ENCODE measurements at regions not wholly inside any gene's neighbourhood (a gene's known extent, or its start where the extent isn't known, plus 50 kb on each side); places are given as distances from the start of the nearest gene placed in this dataset.
"Not testable (repeated sequence)": the region's sequence is repeated elsewhere in the genome, so short reads cannot be mapped to it uniquely, and the experiment has no call there.

DNA sequence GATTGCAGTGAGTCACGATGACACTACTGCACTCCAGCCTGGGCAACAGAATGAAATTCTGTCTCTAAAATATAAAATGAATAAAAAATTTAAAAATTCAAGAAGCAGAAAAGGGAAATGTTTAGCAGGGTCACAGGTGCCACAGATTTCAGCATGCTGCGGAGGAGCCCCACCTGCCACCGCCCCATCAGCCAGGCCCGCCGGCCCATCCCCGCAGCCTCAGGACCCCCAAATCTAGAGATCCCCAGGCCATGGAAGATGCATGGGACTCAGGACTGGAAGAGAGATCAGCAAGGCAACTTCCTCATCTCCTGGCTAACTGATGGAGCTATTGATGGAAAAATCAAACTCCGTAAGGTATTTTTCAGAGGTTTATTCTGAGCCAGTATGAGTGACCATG is 208.2 kb downstream of the UQCRFS1 start:
- no peak for DNase-seq

- no peak for DNase-seq
These were observed 209.1 kb downstream of the UQCRFS1 start for GRCh38 chr19:29003641-29004409.

DNA sequence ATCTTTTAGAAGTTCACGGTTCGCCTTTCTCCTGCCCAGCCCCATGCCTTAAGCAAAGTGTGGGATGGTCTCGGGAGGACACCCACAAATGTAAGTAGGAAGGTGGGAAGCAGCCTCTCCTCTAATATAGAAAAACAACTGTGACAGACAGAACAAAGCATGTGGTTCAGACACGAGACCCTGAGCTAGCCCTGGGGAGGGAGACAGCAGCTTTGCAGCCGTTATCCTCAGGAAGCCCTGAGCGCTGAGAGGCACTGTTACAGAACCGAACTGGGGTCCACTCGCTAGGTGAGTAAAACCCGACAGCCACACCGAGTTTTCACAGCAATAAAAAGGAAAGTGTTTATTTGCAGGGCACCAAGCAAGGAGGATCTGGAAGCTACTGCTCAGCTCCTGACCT is 210.6 kb downstream of the UQCRFS1 start:
- DNase-seq: no peak

- no peak for DNase-seq
These were observed 211.2 kb downstream of the UQCRFS1 start for GRCh38 chr19:29001597-29002245.

DNA sequence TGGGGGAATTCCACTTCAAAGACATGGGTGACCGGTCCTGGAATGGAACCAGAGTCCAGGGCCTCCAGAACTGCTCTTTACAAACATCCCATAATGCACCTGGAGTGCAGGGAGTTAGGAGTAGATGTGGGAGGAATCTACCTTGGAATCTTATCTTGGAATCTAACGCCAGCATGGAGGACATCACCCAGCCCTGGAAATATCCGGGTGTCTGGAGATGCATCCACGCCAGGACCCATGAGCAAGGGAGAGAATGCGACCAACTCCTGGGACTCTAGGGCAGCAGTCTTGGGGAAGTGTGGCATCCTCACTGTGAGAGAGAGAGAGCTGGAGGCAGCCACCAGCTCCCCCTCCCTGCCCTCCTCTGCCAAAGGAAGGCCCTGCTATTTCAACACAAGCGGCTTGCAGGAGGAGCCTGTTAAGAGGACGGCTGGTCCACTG is 211.8 kb downstream of the UQCRFS1 start:
- no peak for DNase-seq

DNA sequence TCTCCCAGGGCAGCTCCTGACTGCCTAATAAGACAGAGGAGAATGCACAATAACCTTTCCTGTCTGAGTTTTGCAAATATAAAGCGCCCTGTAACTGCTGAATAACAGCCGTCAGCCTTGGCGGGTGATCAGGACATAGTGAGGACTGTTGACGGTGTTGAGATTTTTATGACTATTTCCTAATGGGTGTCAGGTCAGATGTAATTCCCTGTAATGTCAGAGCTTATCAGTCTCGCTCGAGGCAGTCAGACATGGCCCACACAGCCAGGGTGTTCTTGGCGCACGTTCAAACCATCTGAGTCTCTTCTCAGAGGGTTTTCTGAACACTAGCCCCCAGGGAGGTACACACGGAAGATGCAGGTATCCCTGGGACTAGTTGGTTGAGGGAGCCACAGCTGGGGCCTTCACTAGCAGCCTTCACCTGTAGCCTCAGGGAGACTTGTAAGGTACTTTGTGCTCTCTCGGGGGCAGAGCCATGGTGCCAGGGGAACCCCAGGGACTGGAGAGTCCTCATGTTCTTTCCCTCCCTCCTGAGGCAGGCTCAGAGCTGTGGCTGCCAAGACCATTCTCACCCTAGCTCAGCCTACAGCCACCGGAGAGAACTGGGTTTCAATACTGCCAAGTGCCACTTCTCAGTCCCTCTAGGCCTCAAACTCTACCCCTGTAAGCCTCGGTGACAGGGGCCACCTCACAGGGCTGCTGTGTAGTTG is 213.1 kb downstream of the UQCRFS1 start:
- no peak for DNase-seq

GRCh38 chr19:28998974-28999373 is 214.0 kb downstream of the UQCRFS1 start:
- no peak for DNase-seq

- not testable (repeated sequence) for DNase-seq
These were observed 215.1 kb downstream of the UQCRFS1 start for GRCh38 chr19:28997866-28998265.

DNA sequence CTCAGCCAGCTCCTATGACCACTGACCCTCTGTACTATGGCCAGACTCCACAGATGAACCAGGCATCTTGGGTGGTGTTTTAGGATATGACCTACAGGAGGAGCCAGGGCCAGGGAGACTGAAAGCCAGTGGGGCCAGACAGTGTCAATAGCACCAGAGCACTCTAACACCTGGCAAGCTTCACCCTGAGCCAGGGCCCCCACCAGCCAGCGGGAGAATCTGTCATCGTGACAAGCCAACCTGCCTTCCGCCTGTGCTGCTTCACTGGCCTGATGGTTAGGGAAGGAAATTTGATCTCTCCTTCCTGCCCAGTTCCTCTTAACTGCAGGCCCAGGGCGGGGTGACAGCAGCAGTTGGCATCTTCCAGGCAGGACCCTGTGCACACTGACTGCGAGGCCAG is 222.4 kb downstream of the UQCRFS1 start:
- no peak for DNase-seq

DNA sequence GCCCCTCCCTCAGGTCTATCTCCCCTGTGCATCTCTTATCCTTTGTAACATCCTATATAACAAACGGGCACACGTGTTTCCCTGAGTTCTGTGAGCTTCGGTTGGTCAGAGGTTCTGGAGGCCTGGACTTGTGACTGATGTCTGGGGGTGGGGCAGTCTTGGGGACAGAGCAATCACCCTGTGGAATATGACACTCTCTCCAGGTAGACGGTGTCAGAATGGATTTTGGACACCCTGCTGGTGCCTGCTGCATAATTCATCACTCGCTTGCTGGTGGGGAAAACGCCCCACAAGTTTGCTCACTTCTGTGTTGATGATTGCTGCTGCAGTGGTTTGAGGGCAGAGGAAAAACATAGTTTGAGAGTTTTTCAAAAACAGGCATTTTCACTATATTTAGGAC is 223.2 kb downstream of the UQCRFS1 start:
- DNase-seq: no peak

GRCh38 chr19:28988066-28988465 is 224.9 kb downstream of the UQCRFS1 start:
- no peak for DNase-seq

DNA sequence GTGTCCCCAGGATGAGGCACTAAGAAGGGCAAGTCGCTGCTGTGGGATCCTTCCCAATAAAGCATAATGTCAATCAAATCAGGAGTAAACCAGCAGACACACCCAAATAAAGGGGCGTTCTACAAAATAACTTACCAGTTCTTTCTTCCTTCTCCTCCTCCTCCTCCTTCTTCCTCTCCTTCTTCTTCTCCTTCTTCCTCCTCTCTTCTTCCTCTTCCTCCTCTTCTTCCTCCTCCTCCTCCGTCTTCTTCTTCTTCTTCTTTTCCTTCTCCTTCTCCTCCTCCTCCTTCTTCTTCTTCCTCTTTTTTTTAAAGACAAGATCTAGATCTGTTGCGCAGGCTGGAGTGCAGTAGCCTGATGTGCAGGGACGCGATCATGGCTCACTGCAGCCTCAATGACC is 225.8 kb downstream of the UQCRFS1 start:
- DNase-seq: no peak

DNA sequence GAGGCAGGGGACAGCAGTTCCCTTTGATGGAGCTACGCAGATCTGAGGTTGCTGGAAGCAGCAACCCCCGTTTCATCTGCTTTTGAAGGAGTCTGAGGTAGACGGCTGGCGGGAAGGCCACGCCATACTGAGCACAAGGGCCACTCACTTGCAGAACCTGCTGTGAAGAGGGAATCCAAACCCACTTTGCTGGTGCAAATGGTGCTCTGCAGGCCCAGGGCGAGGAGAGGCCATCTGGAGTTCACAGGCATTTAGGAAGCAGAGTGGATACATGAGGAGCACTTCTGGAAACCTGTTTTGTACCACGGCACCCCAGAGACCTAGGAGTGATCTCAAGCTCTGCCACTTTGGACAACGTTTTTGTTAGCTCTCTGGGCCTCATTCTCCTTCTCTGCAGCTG is 227.8 kb downstream of the UQCRFS1 start:
- no peak for DNase-seq

DNA sequence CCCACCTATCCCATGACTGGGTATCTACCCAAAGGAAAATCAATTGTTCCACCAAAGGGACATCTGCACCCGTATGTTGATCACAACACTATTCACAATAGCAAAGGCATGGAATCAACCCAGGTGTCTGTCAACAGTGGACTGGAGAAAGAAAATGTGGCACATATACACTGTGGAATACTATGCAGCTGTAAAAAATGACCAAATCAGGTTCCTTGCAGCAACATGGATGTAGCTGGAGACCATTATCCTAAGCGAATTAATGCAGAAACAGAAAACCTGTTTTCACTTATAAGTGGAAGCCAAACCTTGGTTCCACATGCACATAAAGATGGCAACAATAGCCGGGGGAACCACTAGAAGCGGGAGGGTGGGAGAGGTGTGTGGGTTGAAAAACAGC is 228.6 kb downstream of the UQCRFS1 start:
- no peak for DNase-seq

DNA sequence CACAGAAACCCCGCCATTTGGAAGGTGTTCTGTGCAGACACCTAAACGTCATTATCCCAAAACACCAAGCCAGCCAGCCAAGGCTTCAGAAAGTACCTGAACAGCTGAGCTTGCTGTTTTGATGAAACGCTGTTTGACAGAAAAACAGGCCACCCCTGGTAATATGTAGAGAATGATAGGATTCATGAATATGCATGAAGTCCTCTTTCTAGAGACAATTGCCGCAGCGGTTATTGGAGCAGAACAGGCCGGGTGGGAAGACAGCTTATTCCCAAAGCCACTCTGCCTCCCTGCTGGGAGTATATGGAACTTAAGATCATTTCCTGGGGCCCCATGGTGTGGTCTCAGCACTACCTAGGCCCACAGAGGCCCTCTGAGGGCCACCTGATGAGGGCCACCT is 229.5 kb downstream of the UQCRFS1 start:
- no peak for DNase-seq

DNA sequence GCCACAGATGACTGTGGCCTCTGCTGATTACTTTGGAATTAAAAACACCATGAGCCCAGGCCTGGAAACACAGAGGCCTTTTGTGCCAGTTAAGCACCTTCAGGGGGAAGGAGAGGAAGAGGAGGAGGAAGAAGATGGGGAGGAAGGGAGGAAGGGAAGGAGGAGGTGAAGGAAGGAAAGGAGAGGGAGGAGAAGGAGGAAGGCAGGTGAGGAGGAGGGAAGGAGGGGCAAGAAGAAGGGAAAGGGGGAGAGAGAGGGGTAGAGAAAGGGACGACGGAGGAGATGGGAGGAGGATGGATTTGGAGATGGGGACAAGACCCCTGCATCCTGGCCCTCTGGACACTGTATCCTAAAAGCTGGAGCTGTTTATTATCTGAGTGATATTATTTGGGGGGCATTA is 231.0 kb downstream of the UQCRFS1 start:
- no peak for DNase-seq

DNA sequence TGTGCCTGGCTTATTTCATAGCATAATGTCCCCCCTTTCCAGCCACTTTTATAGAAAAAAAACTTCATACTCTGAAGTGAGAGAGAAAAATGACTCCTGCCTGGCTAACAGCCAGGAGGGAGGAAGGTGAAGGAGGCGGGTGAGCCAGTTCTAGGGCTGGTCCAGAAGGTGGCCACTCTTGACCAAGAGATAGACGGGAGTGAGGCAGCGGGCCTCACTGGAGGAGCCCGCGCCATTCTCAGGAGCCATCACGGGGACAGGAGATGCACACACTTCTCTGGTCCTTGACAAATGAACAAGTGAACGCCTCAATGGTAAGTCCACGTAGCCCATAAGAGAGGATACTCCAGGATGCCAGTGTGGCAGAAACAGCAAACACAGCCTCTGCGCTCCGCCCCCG is 231.4 kb downstream of the UQCRFS1 start:
- DNase-seq: no peak

- no peak for DNase-seq
These were observed 232.6 kb downstream of the UQCRFS1 start for GRCh38 chr19:28980236-28980868.

DNA sequence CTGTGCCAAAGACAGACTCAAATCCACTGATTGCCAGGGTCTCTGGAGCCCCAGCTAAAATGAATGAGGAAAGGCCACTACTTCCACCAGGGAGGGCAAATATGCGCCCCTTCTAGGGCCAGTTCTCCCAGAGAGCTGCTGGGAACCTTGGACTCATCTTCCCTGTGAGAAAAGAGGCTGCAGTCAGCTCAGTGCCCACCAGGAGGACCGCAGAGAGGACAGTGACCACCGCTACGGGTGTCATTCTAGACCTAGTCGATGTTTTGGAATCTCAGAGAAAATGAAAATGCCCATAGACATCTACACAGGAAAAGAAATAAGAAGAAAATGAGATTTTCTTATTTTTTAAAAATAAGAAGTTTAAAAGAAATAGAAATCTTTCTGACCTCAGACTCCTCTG is 235.1 kb downstream of the UQCRFS1 start:
- DNase-seq: no peak

DNA sequence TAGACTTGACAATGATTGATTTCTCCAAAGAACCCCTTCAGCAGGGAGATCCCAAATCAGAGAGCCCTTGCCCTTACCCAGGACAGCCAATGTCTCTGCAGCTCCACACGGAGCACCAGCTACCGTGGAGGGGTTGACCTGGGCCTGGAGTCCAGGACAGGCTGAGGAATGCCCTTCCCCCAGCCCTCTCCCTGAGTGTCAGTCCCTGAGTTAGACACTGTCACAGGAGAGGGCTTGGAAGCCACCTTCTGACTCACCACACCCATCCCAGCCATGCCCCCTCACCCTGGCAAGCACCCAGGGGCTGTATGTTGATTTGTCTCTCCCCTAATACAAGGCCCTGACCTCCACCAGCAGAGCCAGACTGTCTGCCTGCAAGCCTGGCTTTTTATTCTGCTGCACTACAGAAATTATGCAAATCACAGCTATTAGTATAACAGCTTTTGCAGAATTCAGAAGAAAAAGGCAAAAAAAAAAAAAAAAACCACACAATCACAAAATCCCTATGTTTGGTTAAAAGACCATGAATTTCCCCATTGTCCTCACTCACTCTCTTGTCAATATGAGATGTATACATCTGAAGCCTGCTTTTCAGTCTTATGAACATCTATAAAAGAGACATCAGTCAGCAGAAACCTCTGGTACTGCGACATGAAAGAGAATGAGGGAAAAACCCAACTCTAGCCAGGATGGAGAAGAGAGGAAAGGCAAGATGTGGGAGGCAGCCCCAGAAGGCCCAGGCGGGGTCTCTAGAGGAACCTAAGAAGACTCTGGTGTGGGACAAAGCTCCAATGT is 240.7 kb downstream of the UQCRFS1 start:
- no peak for DNase-seq

GRCh38 chr19:28971513-28971912 is 241.4 kb downstream of the UQCRFS1 start:
- DNase-seq: no peak

DNA sequence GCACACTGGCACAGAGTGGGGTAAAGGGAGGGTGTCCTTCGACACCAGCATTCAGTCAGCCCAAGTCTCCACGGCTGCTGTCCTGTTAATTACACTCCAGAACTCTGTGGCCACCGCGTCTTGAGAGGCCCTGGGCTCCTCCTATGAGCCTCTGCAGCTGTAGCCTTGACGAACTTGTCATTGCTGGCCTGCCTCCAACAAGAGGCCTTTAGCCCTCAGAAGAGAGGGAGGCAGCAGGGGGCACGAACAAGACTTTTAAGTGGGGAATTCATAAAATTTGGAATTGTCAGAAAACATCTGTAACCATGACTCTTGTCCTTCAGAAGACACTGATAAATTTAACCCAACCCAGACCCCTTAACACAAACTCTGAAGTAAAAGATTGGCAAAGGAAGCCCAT is 241.9 kb downstream of the UQCRFS1 start:
- no peak for DNase-seq

GRCh38 chr19:28968721-28969120 is 244.2 kb downstream of the UQCRFS1 start:
- DNase-seq: no peak
